GM04503 (cell line): ENCODE measurements at regions not wholly inside any gene's neighbourhood (a gene's known extent, or its start where the extent isn't known, plus 50 kb on each side); places are given as distances from the start of the nearest gene placed in this dataset.
A peak's percentile ranks its signal among the peaks of the same experiment; 100 is the strongest.

Experiments
- DNase-seq: peaks from one replicate; pipeline ENCODE4 v3.0.0-alpha.2; 2012; ENCODE audit warnings: low read depth

DNA sequence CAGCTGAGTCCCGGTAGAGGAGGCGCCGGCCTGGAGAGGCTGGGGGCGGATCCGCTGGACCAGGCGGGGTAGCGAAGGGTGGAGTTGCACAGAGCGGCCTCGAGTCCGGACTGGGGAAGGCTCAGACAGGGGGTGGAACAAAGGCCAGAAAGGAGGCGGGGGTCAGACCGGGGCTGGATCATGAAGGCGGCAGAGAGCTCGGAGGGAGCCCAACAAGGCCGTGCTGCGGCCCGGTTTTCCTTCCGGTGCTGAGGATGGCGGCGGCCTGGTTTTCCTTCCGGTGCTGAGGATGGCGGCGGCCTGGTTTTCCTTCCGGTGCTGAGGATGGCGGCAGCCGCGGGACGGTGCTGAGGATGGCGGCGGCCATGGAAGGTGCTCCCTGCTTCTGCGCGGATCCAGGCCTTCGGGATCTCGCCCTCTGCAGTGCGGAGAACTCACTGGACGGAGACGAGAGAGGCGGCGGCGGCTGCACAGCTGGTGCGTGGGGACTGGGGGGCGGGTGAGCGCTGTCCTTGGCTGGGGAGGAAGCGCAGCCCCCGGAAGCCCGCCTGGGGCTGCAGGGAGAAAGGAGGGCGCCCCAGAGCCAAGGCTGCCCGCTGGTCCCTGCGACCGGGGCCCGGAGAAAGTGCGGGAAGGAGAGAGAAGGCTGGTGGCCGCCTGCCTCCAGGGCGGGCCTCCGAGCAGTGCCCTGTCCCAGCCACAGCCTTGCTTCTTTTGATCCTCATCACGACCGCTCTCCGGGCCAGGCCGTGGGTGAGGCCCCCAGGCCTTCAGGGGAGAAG is 350.4 kb upstream of the B3GAT1 start:
- DNase-seq, result peak; percentile 32

DNA sequence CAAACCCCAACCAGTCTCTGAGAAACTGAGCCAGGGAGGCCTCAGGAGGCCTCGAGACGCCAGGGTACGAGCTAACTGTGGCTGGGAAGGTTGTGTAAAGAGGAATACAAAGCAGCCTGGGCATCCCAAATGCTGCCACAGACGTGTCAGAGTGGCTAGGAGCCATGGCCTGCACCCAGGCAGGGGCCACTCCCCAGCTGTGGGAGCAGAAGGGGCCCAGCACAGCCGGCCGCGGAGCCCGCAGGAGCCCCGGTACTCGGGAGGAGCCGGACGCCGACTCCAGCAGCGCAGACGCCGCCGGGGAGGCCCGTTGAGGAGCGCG is 349.8 kb upstream of the B3GAT1 start:
- DNase-seq, result no peak

DNA sequence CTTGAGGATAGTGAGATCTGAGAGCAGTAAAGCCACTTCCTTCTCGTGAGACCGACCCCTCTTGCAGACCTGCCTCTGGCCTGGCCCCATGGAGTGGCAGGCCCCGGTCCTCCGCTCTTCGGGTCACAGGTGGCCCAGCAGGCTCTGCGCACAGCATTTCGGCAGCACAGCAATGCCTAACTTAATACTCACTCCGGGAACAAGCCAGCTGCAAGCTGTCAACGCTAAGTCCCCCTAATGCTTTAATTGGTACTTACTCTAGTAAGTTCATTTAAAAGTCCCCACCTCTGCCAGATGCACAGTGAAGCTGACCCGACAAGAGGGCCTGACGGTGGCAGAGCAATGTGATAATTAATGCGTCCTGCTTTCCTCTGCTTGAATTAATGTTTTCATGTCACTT is 349.3 kb upstream of the B3GAT1 start:
- no peak for DNase-seq

DNA sequence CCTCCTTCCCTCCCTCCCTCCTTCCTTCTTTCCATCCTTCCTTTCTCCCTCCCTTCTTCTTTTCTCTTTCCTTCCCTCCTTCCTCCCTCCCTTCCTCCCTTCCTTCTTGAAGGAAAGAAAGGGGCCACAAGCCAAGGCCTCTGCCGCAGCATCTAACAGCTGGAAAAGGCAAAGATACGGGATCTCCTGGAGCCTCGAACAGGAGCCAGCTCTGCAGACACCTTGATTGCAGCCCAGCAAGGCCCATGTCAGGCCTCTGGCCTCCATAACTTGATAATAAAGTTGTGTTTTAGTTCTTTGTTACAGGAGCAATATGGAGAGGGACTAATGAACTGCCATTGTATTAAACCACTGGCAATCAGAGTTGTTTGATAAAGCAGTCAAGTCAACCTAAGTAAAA is 348.9 kb upstream of the B3GAT1 start:
- DNase-seq, result no peak

DNA sequence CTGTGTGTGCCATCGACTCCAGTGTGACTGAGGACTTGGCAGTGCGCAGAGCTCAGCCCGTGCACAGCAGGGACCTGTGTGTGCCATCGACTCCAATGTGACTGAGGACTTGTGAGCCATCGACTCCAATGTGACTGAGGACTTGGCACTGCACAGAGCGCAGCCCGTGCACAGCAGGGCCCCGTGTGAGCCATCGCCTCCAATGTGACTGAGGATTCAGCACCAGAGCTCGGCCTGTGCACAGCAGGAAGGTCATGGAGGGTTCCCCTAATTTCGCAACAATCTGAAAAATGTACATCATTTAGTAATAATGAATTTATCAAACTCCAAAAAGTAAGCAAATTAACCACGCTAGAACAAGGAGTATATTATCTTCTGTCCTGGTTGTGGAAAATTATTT is 348.3 kb upstream of the B3GAT1 start:
- no peak for DNase-seq

DNA sequence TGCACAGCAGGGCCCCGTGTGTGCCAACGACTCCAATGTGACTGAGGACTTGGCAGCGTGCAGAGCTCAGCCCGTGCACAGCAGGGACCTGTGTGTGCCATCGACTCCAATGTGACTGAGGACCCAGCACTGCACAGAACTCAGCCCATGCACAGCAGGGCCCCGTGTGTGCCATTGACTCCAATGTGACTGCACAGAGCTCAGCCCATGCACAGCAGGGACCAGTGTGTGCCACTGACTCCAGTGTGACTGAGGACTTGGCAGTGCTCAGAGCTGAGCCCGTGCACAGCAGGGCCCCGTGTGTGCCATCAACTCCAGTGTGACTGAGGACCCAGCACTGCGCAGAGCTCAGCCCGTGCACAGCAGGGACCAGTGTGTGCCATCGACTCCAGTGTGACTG is 347.8 kb upstream of the B3GAT1 start:
- DNase-seq, result no peak

DNA sequence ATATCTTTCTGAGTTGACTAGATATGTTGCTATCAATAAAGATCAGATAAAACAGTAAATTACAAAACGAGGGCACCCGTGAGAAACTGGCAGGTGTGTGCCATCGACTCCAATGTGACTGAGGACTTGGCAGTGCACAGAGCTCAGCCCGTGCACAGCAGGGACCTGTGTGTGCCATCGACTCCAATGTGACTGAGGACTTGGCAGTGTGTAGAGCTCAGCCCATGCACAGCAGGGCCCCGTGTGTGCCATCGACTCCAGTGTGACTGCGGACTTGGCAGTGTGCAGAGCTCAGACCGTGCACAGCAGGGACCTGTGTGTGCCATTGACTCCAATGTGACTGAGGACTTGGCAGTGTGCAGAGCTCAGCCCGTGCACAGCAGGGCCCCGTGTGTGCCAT is 347.2 kb upstream of the B3GAT1 start:
- DNase-seq, result no peak

DNA sequence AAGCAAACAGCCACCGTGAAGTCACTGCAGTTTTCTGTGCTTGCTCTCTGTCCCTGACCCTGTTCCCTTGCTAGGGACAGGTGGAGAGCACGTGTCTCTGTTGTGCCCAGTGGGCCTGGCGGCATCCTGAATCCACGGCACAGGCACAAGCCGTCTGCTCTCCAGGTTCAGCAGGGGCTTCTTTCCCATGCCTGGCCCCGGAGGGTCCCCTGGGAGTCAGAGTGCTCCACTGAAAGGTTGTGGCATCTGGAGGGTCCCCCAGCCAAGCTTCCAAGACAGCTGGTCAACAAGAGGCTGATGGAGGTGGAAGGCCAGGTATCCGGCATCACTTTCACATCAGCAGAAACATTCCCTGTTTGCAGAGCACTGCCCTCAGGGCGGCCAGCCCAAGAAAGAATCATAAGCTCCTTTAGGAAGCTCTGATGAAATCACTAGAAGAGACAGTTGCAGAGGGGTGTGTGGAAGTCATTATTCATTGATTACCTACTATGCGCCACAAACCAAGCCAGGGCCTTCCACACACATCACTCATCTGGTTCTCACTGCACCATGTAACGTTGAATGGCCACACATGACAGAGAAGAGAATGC is 346.4 kb upstream of the B3GAT1 start:
- no peak for DNase-seq

DNA sequence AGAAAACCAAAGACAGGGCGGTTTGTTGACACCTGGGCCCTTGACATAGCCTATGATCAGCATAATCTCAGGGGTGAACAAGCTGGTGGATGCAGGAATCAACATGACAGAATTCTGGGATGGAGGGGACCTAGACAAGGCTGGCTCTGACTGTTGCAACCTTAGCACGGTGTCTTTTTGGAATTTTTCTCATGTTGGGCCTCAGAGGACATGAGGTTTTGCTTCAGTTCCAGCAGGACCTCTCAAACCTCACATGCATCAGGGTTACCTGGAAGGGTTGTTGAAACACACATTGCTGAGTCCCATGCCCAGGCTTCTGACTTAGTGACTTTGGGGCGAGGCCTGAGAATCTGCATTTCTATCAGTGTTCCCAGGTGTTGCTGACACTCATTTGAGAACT is 345.6 kb upstream of the B3GAT1 start:
- no peak for DNase-seq

DNA sequence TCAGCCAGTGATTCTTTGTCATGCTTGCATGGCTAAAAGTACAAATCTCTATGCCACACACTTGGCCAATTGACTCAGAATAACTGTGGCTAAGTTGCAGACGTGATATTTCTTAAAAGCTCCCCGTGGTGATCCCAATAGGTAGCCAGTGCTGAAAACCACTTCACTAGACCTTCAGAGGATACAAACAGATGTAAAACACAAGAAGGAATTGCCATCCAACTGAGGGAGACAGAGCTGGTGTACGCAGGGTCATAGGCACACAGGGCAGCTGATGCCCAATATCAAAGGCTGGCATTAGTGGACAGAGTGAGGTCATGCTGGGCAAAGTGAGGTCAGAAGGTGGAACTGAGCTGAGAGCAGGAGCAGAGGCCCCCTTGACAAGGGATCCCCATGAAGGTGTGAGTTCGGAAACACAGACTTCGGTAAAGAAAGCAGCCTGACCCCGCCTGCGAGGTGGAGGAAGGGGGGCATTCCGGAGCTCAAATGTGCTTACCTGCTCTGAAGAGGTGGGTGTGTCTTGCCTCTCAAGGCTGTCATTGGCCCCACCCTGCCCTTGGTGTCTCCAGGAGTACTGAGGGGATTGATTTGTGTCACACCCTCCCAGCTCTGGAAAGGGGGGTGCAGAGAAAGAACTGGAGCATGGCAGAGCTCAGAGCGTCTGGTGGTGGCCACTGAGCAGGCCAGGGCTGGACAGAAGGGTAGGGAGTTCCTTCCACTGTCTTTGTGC is 344.9 kb upstream of the B3GAT1 start:
- no peak for DNase-seq

DNA sequence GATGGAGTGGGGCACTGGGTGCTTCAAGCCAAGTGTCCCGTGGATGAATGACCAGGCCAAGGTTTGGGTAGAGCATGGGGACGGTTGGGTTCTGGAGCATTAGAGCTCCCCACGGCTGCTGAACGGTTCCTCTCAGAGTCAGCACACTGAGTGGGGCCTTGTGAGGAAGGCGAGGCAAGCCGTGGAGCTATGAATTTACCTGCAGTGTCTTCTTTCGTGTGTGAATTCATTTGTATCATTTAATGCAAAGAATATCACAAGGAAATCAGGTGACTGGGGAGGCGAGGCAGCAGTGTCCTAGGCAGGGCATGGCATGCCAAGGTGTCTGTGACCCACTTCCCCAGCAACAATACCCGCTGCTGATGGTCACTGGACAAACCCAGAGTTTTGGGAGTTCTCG is 343.5 kb upstream of the B3GAT1 start:
- no peak for DNase-seq

DNA sequence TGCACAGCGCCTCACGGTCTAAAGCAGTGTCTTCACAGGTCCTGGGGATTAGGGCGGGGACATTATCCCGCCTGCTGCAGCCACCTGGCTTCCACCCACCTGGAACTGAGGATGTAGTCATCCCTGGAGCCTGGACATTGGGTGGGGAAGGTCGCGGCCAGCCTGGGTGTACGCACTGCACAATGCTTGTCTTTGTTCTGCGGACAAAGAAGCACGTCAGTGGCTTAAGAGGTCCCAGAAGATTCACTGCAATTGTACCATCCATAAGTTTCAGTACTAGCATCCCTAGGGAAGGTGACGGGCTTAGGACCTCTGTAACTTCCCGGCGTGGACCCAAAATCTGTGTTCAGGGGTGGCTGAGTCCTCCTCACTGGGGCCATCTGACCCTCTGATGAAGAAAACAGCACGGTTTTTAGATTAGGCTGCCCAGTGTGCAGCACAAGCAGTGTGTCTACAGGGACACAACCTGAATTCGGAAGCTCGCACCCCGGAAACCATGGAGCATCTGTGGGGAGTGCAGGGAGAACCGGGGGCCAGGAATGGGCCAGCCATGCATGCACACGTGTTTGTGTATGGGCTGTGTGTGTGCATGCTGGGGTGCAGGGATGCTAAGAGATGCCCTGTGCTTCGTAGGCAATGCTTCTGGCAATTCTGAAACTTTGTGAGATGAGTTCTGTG is 342.6 kb upstream of the B3GAT1 start:
- DNase-seq, result no peak

DNA sequence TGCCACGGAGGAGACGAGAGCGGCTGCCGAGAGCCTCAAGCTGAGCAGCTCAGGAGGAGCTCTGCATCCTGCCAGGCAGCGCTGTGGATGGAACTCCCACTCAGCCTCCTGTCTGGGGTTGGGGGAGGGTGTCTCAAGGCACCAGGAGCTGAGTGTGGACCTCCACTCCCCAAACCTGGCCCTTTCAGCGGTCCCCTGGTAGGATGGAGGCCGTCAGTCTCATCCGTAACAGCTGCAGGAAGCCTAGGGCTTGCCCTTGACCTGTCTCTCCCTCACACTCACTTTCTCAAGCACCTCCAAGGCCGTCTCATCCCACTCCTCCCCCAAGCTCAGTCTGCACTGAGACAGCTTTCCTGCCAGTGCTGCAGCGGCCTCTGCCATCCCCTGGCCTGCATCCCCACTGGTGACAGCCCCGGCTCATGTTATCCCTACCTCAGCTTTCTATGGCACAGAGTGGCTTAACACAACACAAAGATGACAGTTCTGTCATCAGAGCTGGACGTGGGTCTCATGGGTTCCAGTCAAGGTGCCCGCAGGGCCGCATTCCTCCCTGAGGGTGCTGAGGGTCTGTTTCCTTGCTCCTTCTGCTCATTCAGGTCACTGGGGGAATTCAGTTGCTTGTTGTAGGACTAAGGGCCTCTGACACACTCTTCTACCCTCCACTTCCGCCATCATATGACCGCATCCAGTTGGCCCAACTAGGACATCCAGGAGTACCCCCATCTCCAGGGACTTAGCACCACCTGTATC is 341.9 kb upstream of the B3GAT1 start:
- no peak for DNase-seq

DNA sequence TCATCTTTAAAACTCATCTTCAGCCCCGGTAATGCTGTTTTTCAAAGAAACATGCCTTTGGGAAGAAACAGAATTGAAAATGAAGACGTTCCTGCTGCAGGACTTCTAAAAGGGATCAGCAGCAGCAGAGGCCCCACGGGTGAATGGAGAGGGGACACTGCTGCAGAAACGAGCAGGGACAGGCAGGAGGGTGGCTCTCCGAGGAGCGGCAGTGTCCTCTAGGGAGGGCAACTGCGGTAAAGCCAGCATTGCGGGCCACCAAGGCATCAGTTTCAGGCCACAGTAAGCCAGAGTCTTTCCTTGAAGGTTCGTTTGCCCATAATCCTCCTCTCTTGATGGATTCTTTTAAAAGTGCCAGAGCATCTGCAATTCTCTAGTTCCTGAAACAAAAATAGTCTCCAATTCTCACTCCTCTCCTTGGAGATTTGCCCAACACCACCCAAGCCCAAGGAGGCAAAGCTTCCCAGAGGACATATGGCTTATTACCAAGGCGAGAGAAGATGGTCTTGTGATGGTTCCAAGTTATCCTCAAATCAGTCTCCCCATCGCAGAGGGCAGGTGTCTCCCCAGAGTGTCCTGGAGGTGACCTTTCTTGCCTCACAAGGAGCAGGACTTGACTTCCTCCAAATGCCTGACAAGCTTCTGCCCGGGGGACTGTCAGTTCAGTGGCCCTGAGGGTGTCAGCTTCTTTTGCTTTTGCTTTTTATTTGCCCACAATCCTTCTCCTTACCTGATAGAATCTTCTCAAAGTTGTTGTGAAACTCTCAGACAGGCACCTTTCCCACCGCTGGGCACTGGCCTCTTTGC is 341.1 kb upstream of the B3GAT1 start:
- no peak for DNase-seq

DNA sequence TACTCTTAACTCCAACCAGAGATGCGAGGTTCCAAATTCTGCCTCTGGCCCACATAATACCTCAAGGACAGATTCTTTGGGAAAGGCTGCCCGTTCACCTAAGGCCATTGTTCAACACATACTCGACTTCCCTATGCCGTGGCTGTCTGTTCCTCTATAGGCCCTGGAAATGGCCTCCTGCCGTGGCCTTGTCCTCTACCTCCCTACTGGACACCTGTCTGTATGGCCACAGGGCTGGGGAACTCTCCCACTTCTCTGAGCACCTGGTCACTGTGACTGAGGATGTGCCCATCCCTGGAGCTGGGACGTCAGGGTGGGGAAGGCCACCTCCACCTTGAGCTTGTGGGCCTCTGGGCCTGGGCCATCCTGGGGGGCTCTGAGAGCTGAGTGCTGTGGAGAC is 340.5 kb upstream of the B3GAT1 start:
- DNase-seq, result no peak

DNA sequence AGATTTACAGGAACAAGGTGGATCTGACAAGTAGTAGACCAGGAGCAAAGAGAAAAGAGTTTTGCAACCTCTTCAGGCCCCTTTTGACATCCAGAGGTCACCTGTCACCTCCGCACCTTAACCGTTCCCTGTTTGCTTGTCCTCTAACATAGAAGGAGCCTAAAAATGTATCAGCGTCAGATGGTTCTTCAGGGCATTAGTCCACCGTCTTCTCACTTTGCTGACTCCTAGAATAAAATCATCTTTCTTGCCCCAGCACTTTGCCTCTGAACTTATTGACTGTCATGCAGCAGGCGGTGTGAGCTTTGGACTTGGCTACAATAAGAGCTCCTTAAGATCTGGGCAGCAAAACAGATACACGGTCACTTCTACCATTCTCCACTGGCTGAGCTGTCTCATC is 339.7 kb upstream of the B3GAT1 start:
- no peak for DNase-seq

DNA sequence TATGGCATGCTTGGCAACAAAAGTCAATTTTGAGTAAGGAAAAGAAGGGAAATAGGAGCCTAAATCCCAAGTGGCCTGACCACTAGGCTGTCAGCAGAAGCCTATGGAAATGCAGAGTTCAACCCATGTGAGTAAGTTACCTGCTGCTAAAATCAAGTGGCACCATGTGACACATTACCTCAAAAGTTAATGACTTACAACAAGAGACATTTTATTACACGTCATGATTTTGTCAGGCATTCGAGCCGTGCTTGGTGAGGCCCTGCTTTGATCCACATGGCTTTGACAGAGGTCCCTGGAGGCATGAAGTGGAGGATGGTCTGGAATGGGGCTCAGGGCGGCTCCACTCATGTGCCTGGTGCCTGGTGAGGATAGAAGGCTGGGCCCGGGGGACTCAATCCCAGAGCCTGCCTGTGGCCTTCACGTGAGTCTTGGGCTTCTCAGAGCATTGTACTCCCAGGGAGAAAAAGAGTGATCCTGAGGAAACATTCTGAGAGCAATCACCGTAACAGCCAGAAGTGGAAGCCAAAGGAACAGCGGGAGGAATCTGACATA is 339.1 kb upstream of the B3GAT1 start:
- no peak for DNase-seq

DNA sequence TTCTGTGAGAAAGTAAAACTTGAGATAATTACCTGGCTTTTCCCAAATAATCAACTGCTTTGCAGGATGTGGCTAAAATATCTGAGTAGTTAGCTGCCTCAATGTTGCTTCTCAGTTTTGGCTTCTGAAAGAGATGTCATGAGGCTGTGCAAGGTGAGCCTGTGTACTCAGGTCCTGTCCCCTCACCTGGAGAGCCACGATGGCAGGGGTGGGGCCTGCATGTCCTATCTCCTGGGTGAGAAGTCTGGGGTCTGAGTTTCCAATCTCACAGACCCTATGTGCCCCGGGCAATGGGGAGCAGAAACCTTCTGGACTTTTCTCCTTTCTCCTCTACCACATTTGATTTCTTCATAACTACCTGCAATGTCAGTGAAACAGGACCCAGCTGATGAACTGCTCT is 338.6 kb upstream of the B3GAT1 start:
- DNase-seq, result no peak

DNA sequence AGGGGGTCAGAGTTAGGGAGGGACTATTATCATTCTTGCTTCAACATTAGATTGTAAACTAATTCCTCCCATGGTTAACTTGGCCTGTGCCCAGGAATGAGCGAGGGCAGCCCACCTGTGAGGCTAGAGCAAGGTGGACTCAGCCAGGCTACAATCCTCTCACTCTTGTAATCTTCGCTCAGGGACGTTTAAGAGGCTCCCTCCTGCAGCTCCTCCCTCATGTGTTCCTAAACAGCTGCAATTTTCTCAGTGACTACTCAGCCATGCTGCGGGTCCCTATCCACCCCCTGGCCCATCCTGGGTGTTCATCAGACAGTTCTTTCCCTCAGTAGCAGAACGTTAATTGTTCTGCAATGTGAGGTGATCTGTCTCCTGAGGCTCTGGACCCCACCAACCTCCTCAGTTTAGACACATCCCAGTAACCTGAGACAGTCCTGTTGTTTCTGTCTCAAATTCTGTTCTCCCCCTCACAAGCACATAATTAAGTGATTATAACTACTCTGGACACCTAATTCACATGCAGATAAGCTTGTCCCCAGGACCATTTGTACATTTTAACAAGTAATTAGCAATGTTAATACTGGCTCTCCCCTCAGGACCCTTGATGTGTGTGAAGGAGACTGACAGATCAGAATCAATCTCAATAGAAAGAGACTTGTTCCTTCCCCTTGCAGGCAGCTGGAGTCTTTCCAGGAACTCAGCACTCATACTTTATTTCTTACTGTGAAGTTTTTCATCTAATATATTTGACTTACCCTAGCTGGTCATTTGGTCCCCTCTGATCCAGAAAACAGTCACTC is 337.2 kb upstream of the B3GAT1 start:
- no peak for DNase-seq

DNA sequence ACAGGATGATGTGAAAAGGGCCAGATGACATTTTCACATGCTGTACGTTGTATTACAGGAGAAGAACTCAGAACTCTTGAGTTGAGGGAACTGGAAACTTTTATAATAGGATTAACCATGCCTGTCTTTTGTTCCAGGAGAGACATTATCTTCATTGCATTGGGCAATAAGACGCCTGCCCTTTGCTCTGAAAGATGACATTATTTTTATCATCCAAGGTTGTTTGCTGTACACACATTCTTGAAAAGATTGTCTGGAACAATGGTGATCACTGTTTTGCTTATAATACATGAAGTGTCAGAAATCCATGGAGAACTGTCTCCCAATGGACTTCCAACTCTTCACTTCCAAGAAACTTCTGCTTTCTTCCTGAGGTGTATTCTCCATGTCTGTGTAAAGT is 334.6 kb upstream of the B3GAT1 start:
- no peak for DNase-seq
